Endothelial cell of umbilical vein (primary cell): ENCODE measurements at regions not wholly inside any gene's neighbourhood (a gene's known extent, or its start where the extent isn't known, plus 50 kb on each side); places are given as distances from the start of the nearest gene placed in this dataset.

Experiments
- BruUV-seq: library from RNA; stranded (reverse); fragments of 400-500 nt; replicated peaks from 2 replicates; lab custom pipeline; 2021; lab: Mats Ljungman, UMichigan
- CTCF ChIA-PET: fragments of 300-600, 350-600 bp; sonication (Branson Sonifier 250); formaldehyde crosslinking; loops from one replicate; lab custom pipeline; 2021; ENCODE audit warnings: antibody characterized with exemption, inconsistent platforms; lab: Charles Lee
- POLR2A ChIA-PET: fragments of 300-600, 350-600 bp; sonication (Branson Sonifier 250); formaldehyde crosslinking; loops from one replicate; lab custom pipeline; 2021; ENCODE audit warnings: antibody characterized with exemption, inconsistent platforms; lab: Charles Lee
- DNase-seq: peaks from one replicate; pipeline ENCODE4 v3.0.0-alpha.2; 2011; ENCODE audit warnings: low read depth, low spot score
- FAIRE-seq: peaks from 2 replicates; lab custom pipeline; 2011; peaks lifted over from hg19 to GRCh38; lab: Jason Lieb, UNC
- H2AFZ ChIP-seq: 2 replicates; pipeline ENCODE4 v1.6.0; 2012; ENCODE audit warnings: low read depth, low read length, control low read depth, inconsistent platforms
- H3K27ac ChIP-seq: 2 replicates; pipeline ENCODE4 v1.5.1; 2011; ENCODE audit warnings: low read depth, mild to moderate bottlenecking, control low read depth, low read length, moderate library complexity; ENCODE audit not compliant: insufficient read depth
- H3K27me3 ChIP-seq, 2 experiments: 2 replicates each; pipeline versions ENCODE4 v1.6.0 to v1.6.1; 2011; ENCODE audit warnings: low read length in 2 of 2, mixed read lengths in 1 of 2; ENCODE audit not compliant: control insufficient read depth in 2 of 2, insufficient read depth in 2 of 2
- H3K36me3 ChIP-seq, 2 experiments: 2 replicates in 1 of 2; 3 replicates in 1 of 2; pipeline ENCODE4 v1.5.1; 2011; ENCODE audit warnings: low read length in 2 of 2, mild to moderate bottlenecking in 1 of 2, moderate library complexity in 1 of 2; ENCODE audit not compliant: control insufficient read depth in 2 of 2, insufficient read depth in 2 of 2; ENCODE audit errors: extremely low read depth in 1 of 2
- H3K4me1 ChIP-seq: 3 replicates; pipeline ENCODE4 v1.5.1; 2011; ENCODE audit warnings: mild to moderate bottlenecking, low read length; ENCODE audit not compliant: control insufficient read depth, insufficient read depth; ENCODE audit errors: extremely low read depth
- H3K4me2 ChIP-seq: 2 replicates; pipeline ENCODE4 v1.6.1; 2011; ENCODE audit warnings: low read length, control low read depth, mixed read lengths; ENCODE audit not compliant: insufficient read depth
- H3K4me3 ChIP-seq, 3 experiments: fragments of 200-600 bp in 1 of 3; sonication (generic), shearing (Covaris generic) in 1 of 3; replicated peaks in 1 of 3; 2 replicates each; pipeline ENCODE4 v1.5.1; 2011 to 2016; ENCODE audit warnings: control low read depth in 3 of 3, low read length in 3 of 3, mild to moderate bottlenecking in 2 of 3, inconsistent platforms in 1 of 3, low read depth in 1 of 3, moderate library complexity in 1 of 3; ENCODE audit not compliant: insufficient read depth in 1 of 3
- H3K79me2 ChIP-seq: 2 replicates; pipeline ENCODE4 v1.6.0; 2012; ENCODE audit warnings: low read length, inconsistent platforms; ENCODE audit not compliant: control insufficient read depth, insufficient read depth
- H3K9ac ChIP-seq: replicated peaks from 2 replicates; pipeline ENCODE3; 2011; ENCODE audit warnings: low read length, control low read depth; ENCODE audit not compliant: insufficient read depth; ENCODE audit errors: extremely low read depth
- H3K9me1 ChIP-seq: replicated peaks from 3 replicates; pipeline ENCODE4 v1.6.0; 2011; ENCODE audit warnings: mild to moderate bottlenecking, low read length; ENCODE audit not compliant: control insufficient read depth, insufficient read depth; ENCODE audit errors: extremely low read depth
- H3K9me3 ChIP-seq: replicated peaks from 2 replicates; pipeline ENCODE4 v1.5.1; 2012; ENCODE audit warnings: low read length, inconsistent platforms; ENCODE audit not compliant: control insufficient read depth, insufficient read depth
- H4K20me1 ChIP-seq: replicated peaks from 2 replicates; pipeline ENCODE3; 2011; ENCODE audit warnings: mild to moderate bottlenecking, low read length; ENCODE audit not compliant: control insufficient read depth, insufficient read depth; ENCODE audit errors: extremely low read depth
- FOS ChIP-seq: IDR thresholded peaks from 2 replicates; pipeline ENCODE4 v1.6.1; 2011; ENCODE audit warnings: mild to moderate bottlenecking, low read length, moderate library complexity, borderline replicate concordance; ENCODE audit not compliant: insufficient read depth
- JUN ChIP-seq: IDR thresholded peaks from 2 replicates; pipeline ENCODE4 v1.6.1; 2011; ENCODE audit warnings: borderline replicate concordance, low read depth; ENCODE audit not compliant: insufficient read length, insufficient read depth
- MYC ChIP-seq: IDR thresholded peaks from one replicate; pipeline ENCODE4 v1.6.1; 2011; ENCODE audit warnings: mild to moderate bottlenecking, low read depth, low read length
- POLR2A ChIP-seq: IDR thresholded peaks from 2 replicates; pipeline ENCODE4 v1.6.1; 2012; ENCODE audit warnings: low read depth, mild to moderate bottlenecking, control low read depth, low read length
- POLR2AphosphoS5 ChIP-seq: IDR thresholded peaks from 2 replicates; pipeline ENCODE4 v1.6.1; 2012; ENCODE audit warnings: low read depth, mild to moderate bottlenecking, control low read depth, low read length, moderate library complexity; ENCODE audit not compliant: insufficient read depth
- dilution Hi-C: fragments of 300-500 bp; cut with MboI; formaldehyde crosslinking; loops from one replicate; pipeline ENCODE4 v1.15.0; 2019; ENCODE audit warnings: low sequenced_read_pairs; ENCODE audit not compliant: extremely low pct_ligation_motif_present
- intact Hi-C: fragments of 100-400 bp; cut with micrococcal nuclease; formaldehyde crosslinking; loops from one replicate; pipeline ENCODE4 v1.10.0; 2022
- TF ChIP-seq, protein P1 (sequence below), 2 donors: IDR thresholded peaks; 1 replicate in 1 of 2; 2 replicates in 1 of 2; pipeline ENCODE4 v1.5.1; 2011; ENCODE audit warnings: low read length in 2 of 2, mild to moderate bottlenecking in 2 of 2, moderate library complexity in 2 of 2, control low read depth in 1 of 2, inconsistent platforms in 1 of 2, low read depth in 1 of 2; ENCODE audit not compliant: insufficient read depth in 1 of 2; ENCODE audit errors: extremely low read depth in 1 of 2

- Histone ChIP-seq H3K4me2 (no peak overlapping the region), H3K27ac (no peak overlapping the region), H3K9ac (no peak overlapping the region), H3K9me1 (no peaks in the 10 kb centered on the region), H3K79me2 (no peaks in the 10 kb centered on the region), H3K4me1 (no peaks in the 10 kb centered on the region), H2AFZ (no peak overlapping the region), H3K27me3 (no peaks in the 10 kb centered on the region), H3K9me3 (no peaks in the 10 kb centered on the region), H4K20me1 (no peaks in the 10 kb centered on the region), H3K36me3 (no peaks in the 10 kb centered on the region), H3K4me3 (no peak overlapping the region)
- ChIA-PET POLR2A (no interaction called here), CTCF (no interaction called here)
- intact Hi-C loops: no loop called here
- DNase-seq (no peak), FAIRE-seq (no peak)
- dilution Hi-C loops: no loop called here
- no peak for TF ChIP-seq POLR2A
- no TSS peak for BruUV-seq
Measured at GRCh38 chr18:54030434-54030833, 194.0 kb downstream of the MBD2 start.

GRCh38 chr18:54023471-54023870, 201.0 kb downstream of the MBD2 start:
- no TSS peak for BruUV-seq
- Histone ChIP-seq H3K79me2 (no peaks in the 10 kb centered on the region), H3K27me3 (no peaks in the 10 kb centered on the region), H3K4me2 (no peak overlapping the region), H3K27ac (no peak overlapping the region), H2AFZ (no peak overlapping the region), H3K9me3 (no peaks in the 10 kb centered on the region), H3K4me3 (no peak overlapping the region), H3K4me1 (no peaks in the 10 kb centered on the region), H3K9ac (no peak overlapping the region), H4K20me1 (no peaks in the 10 kb centered on the region), H3K9me1 (no peaks in the 10 kb centered on the region), H3K36me3 (no peaks in the 10 kb centered on the region)
- ChIA-PET POLR2A (no interaction called here), CTCF (no interaction called here)
- intact Hi-C loops (no loop called here), dilution Hi-C loops (no loop called here)
- FAIRE-seq (no peak), DNase-seq (peak; percentile 9)
- no peak for TF ChIP-seq MYC
- TF ChIP-seq JUN: no peak
- no peak for TF ChIP-seq POLR2AphosphoS5
- TF ChIP-seq, protein P1, sequence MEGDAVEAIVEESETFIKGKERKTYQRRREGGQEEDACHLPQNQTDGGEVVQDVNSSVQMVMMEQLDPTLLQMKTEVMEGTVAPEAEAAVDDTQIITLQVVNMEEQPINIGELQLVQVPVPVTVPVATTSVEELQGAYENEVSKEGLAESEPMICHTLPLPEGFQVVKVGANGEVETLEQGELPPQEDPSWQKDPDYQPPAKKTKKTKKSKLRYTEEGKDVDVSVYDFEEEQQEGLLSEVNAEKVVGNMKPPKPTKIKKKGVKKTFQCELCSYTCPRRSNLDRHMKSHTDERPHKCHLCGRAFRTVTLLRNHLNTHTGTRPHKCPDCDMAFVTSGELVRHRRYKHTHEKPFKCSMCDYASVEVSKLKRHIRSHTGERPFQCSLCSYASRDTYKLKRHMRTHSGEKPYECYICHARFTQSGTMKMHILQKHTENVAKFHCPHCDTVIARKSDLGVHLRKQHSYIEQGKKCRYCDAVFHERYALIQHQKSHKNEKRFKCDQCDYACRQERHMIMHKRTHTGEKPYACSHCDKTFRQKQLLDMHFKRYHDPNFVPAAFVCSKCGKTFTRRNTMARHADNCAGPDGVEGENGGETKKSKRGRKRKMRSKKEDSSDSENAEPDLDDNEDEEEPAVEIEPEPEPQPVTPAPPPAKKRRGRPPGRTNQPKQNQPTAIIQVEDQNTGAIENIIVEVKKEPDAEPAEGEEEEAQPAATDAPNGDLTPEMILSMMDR (IDR thresholded peaks at IDR 0.05; ENCODE audit: extremely low read depth in 1 of 2, insufficient read depth in 1 of 2, low read depth in 1 of 2, low read length in 2 of 2): no peak
- no peak for TF ChIP-seq POLR2A
- TF ChIP-seq FOS: peak; percentile 9
